Left forelimb (tissue), 1 donor: ENCODE measurements at regions not wholly inside any gene's neighbourhood (a gene's known extent, or its start where the extent isn't known, plus 50 kb on each side); places are given as distances from the start of the nearest gene placed in this dataset.
"Not testable (repeated sequence)": the region's sequence is repeated elsewhere in the genome, so short reads cannot be mapped to it uniquely, and the experiment has no call there.

Experiments
- DNase-seq: peaks from one replicate; pipeline ENCODE4 v3.0.0-alpha.2; 2018; ENCODE audit warnings: low spot score

DNA sequence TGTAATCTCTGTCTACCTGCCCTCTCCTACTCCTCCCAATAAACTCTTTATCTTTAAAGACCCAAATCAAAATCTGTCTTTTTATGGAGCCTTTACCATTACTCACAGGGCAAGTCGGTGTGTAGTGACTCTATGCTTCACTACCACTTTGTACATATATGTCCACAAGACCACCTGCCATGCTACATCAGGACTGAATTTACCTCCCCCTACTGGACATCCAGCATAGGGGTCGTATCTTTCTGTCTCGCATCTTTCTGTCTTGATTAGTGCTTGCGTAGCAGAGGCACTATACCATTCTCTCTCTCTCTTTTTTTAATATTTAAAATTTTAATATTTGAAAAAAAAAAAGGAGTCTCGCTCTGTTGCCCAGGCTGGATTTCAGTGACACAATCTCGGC is 587.5 kb downstream of the SOX5 start:
- no peak for DNase-seq

GRCh38 chr12:23368590-23368989 is 580.9 kb downstream of the SOX5 start:
- DNase-seq, result no peak

DNA sequence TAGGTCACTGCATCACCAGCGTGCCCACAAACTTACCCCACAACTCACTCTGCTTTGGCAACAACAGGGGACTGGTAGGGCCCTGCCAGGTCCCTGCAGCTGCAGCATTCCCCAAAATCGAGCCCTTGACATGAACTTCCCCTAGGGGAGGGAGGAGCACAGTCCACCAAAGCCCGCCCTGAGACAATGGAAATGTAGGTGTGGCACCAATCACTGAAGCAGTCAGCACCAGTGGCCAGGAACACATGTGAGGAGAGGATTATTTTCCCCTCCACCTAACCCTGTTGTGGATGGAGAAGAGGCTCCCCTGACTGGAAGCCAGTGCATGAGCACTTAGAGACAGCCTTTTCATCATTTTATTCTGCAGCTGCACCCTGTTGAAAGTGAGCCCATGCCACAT is 573.8 kb downstream of the SOX5 start:
- no peak for DNase-seq

GRCh38 chr12:23376238-23376637 is 573.2 kb downstream of the SOX5 start:
- DNase-seq, result no peak

DNA sequence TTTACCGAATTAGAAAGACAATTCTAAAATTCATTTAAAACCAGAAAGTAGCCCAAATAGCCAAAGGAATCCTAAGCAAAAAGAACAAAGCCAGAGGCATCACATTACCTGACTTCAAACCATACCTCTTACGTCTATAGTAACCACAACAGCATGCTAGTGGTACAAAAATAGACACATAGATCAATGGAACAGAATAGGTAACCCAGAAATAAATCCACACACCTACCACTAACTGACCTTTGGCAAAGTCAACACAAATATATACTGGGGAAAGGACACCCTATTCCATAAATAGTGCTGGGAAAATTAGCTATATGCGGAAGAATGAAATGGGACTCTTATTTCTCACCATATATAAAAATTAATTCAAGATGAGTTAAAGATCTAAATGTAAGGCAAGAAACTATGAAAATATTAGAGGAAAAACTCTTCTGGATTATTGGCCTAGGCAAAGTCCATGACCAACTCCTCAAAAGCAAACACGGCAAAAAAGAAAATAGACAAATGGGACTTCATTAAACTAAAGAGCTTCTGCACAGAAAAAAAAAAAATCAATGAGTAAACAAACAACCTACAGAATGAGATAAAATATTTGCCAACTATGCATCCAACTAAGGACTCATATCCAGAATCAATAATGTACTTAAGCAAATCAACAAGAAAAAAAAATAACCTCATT is 568.9 kb downstream of the SOX5 start:
- DNase-seq, result no peak

GRCh38 chr12:23388898-23389297 is 560.6 kb downstream of the SOX5 start:
- not testable (repeated sequence) for DNase-seq

DNA sequence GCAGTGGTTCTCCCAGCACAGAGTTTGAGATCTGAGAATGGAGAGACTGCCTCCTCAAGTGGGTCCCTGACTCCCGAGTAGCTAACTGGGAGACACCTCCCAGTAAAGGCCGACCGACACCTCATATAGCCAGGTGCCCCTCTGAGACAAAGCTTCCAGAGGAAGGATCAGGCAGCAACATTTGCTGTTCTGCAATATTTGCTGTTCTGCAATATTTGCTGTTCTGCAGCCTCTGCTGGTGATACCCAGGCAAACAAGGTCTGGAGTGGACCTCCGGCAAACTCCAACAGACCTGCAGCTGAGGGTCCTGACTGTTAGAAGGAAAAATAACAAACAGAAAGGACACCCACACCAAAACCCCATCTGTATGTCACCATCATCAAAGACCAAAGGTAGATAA is 560.2 kb downstream of the SOX5 start:
- not testable (repeated sequence) for DNase-seq

DNA sequence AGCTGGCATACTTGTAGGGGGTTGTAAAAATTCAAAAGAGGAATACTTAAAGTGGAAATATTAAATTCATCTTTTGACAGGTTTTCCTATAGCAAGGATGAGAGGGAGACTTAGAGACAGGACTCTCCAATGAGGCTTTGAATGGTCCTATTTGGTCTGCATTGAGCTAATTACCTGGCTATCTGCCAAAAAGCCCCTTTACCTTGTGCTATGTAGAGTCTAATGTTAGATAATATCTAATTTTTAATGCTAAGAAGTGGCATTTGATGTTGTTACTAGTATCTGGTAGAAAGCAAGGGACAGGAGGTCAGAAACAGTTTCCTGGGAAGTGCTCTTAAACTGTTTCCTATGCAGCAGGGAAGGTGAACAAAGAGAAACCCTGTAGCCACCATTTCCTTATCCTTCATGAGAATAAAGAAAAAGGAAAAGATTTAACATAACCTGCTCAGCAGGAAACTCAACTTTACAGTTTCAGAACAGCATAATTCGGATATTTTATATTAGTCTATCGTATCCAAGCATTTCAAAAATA is 550.0 kb downstream of the SOX5 start:
- no peak for DNase-seq

- DNase-seq, result no peak
Measured at GRCh38 chr12:23415180-23415579, 534.3 kb downstream of the SOX5 start.

DNA sequence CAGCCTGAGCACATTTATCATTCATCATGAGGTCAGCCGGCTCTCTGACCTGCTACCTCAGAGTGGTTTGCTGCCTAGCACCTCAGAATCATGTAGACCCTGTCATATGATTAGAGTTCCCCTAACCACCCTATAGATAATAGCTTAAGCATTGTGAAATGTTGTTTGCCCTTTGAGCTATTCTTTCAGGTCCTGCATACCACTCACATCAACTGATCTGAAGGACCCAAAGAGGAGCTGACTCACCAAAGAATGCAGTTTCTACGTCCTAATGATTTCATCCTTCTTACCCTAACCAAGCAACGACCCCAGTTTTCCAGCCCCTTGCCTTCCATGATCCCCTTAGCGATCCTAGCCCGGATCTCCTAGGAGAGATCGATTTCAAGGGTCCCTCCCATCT is 527.9 kb downstream of the SOX5 start:
- DNase-seq, result no peak

- no peak for DNase-seq
Measured at GRCh38 chr12:23423097-23423687, 526.3 kb downstream of the SOX5 start.

GRCh38 chr12:23423796-23424195 is 525.7 kb downstream of the SOX5 start:
- DNase-seq, result no peak

DNA sequence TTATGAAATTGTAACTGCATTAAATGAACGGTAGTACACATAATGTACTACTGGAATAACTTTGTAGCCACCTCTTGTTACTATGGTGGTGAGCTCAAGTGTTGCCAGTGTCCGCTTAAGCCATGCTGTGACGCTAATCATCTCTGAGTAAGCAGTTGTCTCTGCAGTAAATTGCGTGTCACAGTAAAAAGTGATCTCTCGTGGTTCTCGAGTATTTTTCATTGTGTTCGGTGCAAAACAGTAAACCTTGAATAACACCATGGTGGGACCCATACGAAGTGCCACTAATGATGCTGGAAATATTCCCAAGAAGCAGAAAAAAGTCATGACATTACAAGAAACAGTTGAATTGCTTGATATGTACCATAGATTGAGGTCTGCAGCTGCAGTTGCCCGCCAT is 524.8 kb downstream of the SOX5 start:
- no peak for DNase-seq

DNA sequence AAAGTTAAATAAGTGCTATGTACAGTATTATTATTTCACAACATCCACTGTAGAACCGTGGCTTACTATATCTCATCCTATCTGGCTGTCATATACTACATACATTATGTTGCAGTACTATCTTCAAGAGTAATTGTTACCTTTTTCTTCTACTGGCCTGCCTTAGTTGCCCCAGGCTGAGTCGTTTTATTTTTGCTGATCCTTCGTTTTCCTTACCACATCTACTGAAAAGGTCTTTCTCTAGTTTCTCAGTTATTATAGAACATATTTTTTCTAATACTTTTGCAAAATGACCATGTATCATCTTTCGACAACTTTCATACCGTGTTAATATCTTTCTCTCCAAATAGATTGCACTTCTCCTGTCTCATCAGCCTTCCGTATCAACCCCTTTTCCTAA is 523.1 kb downstream of the SOX5 start:
- no peak for DNase-seq

- no peak for DNase-seq
Measured at GRCh38 chr12:23428758-23429157, 520.7 kb downstream of the SOX5 start.

- no peak for DNase-seq
Measured at GRCh38 chr12:23431006-23431405, 518.5 kb downstream of the SOX5 start.

DNA sequence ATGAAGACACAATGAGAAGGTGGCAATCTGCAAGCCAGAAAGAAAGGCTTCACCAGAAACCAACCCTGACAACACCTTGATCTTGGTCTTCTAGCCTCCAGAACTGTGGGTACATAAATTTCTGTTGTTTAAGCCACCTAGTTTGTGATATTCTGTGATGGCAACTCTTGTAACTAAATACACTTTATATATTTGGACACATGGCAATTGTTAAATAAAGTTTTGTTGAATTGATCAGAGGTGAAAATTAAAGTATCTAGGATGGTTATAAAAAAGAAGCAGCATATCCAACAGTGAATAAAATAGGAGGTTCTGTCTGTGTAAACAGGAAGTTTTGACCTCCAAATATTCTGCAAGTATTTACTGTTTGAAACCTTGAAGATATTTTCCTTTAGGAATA is 516.3 kb downstream of the SOX5 start:
- DNase-seq, result no peak

- no peak for DNase-seq
Measured at GRCh38 chr12:23434154-23434553, 515.3 kb downstream of the SOX5 start.

- DNase-seq, result no peak
Measured at GRCh38 chr12:23446746-23447145, 502.7 kb downstream of the SOX5 start.

DNA sequence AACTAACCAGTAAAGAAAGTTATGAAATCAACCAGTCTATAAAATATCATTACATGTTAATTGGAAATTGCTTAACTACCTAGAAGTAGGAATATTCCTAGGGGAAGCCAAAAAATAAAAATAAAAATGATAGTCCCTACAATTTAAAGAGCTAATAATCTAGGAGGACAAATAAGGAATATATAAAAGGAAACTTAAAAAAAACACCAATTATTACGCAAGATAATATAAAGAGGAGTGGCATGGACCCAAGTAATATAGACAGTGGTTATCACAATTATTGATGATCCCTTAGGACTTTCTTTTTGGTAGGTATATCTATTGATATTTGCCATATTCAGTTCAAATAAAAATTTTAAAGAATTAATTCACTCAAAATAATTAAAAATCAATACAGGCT is 498.7 kb downstream of the SOX5 start:
- no peak for DNase-seq

DNA sequence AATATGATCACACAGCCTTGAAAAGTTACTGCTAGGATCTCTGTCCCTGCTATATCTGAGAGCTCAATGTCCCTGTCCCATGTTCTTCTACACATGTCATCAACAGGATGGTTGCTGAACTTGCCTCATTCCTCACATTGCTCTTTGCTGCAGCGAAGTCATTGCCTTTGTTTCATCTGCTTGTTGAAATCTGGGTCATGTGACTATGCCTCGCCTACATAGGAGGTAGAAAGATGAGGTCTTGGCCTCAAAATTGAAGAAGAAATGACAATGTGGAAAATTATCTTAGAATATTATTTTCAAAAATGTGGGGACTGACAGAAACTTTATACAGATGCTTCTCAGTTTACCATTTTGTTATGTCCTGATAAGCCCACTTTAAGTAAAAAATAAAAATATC is 494.2 kb downstream of the SOX5 start:
- DNase-seq, result no peak

- DNase-seq, result no peak
Measured at GRCh38 chr12:23458640-23459039, 490.8 kb downstream of the SOX5 start.

DNA sequence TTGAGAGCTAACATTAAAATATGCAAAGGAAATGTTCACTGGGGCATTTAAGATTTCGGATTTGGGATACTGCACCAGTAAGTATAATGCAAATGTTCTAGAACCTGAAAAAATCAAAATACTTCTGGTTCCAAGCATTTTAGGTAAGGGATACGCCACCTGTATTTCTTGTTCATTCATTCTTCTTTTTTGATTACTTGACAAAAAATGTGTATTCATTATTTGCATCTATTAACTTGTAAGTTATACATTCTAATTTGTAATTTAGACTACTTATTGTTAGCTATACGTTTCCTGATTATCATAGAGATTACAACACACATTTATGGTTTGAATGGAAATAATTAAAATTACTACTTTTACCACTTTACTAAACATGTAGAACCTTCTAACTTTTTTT is 486.9 kb downstream of the SOX5 start:
- no peak for DNase-seq

GRCh38 chr12:23463172-23463571 is 486.3 kb downstream of the SOX5 start:
- no peak for DNase-seq
